ENCODE measurements at regions not wholly inside any gene's neighbourhood (a gene's known extent, or its start where the extent isn't known, plus 50 kb on each side); places are given as distances from the start of the nearest gene placed in this dataset.

GRCh38 chr2:208872591-208872990 lies 466.0 kb downstream of the PTH2R start:
- 100% methylated on average over 2 of the region's 3 CpGs for WGBS (ENCODE audit: insufficient coverage)
- Histone ChIP-seq H3K9ac (ENCODE audit: insufficient read depth, low read length, poor library complexity, severe bottlenecking) (no peak overlapping the region), H3K27me3 (ENCODE audit: control insufficient read depth in 2 of 2, insufficient read depth in 2 of 2, low read length in 2 of 2) (no peaks in the 10 kb centered on the region), H2AFZ (ENCODE audit: insufficient read depth, low read depth, low read length, poor library complexity, severe bottlenecking) (no peak overlapping the region), H3K27ac (ENCODE audit: low read depth in 1 of 2, low read length in 2 of 2) (no peak overlapping the region), H3K4me2 (replicated peaks; ENCODE audit: extremely low read depth, low read length, poor library complexity, severe bottlenecking) (no peak overlapping the region), H3K4me3 (replicated peaks in 1 of 3; ENCODE audit: low read depth in 2 of 3, low read length in 3 of 3) (no peak overlapping the region), H3K36me3 (replicated peaks in 1 of 2; ENCODE audit: control insufficient read depth in 1 of 2, insufficient read depth in 2 of 2, low read length in 2 of 2) (no peaks in the 10 kb centered on the region), H3K4me1 (ENCODE audit: control insufficient read depth in 1 of 2, insufficient read depth in 2 of 2, low read length in 2 of 2) (no peaks in the 10 kb centered on the region), H4K20me1 (ENCODE audit: insufficient read depth, low read length) (no peaks in the 10 kb centered on the region), H3K79me2 (ENCODE audit: insufficient read depth, low read length) (no peaks in the 10 kb centered on the region), H3K9me3 (replicated peaks in 1 of 2; ENCODE audit: control insufficient read depth in 1 of 2, insufficient read depth in 1 of 2, low read length in 2 of 2) (no peaks in the 10 kb centered on the region)
- TF ChIP-seq CTCF (IDR thresholded peaks at IDR 0.05): no peak
- intact Hi-C loops (cut with micrococcal nuclease): no loop called here
- Mint-ChIP-seq H3K27ac (no peak overlapping the region), H3K4me1 (no peaks in the 10 kb centered on the region), H3K4me3 (no peak overlapping the region), H3K27me3 (ENCODE audit: low read depth in 3 of 3) (no peaks in the 10 kb centered on the region), H3K9me3 (peaks cover 0 to 2% (median 0%) of the 10 kb centered on the region in 7 donors), H3K36me3 (no peaks in the 10 kb centered on the region)
- no peak for DNase-seq

- H3K9me3 ChIP-seq (replicated peaks in 1 of 2; ENCODE audit: control insufficient read depth in 1 of 2, insufficient read depth in 1 of 2, low read length in 2 of 2): no peaks in the 10 kb centered on the region
- H3K27me3 Mint-ChIP-seq (ENCODE audit: low read depth in 3 of 3): peaks cover 0 to 1% (median 0%) of the 10 kb centered on the region in 3 donors
- H3K27ac Mint-ChIP-seq: no peak overlapping the region
- H3K4me3 Mint-ChIP-seq: no peak overlapping the region
- H3K4me2 ChIP-seq (replicated peaks; ENCODE audit: extremely low read depth, low read length, poor library complexity, severe bottlenecking): no peak overlapping the region
- H3K36me3 Mint-ChIP-seq: no peaks in the 10 kb centered on the region
- H3K4me3 ChIP-seq (replicated peaks in 1 of 3; ENCODE audit: low read depth in 2 of 3, low read length in 3 of 3): no peak overlapping the region
- peaks cover 0 to 7% (median 0%) of the 10 kb centered on the region in 7 donors for H3K9me3 Mint-ChIP-seq
- no peaks in the 10 kb centered on the region for H3K4me1 ChIP-seq (ENCODE audit: control insufficient read depth in 1 of 2, insufficient read depth in 2 of 2, low read length in 2 of 2)
- no peaks in the 10 kb centered on the region for H4K20me1 ChIP-seq (ENCODE audit: insufficient read depth, low read length)
- no peak overlapping the region for H2AFZ ChIP-seq (ENCODE audit: insufficient read depth, low read depth, low read length, poor library complexity, severe bottlenecking)
- intact Hi-C loops (cut with micrococcal nuclease): no loop called here
- H3K36me3 ChIP-seq (replicated peaks in 1 of 2; ENCODE audit: control insufficient read depth in 1 of 2, insufficient read depth in 2 of 2, low read length in 2 of 2): no peaks in the 10 kb centered on the region
- no peaks in the 10 kb centered on the region for H3K79me2 ChIP-seq (ENCODE audit: insufficient read depth, low read length)
- H3K27ac ChIP-seq (ENCODE audit: low read depth in 1 of 2, low read length in 2 of 2): no peak overlapping the region
- no peak for DNase-seq
- no peak for TF ChIP-seq CTCF (IDR thresholded peaks at IDR 0.05)
- H3K4me1 Mint-ChIP-seq: no peaks in the 10 kb centered on the region
- no CpG with 5 or more reads among the region's 3 CpGs for WGBS (ENCODE audit: insufficient coverage)
- H3K9ac ChIP-seq (ENCODE audit: insufficient read depth, low read length, poor library complexity, severe bottlenecking): no peak overlapping the region
- H3K27me3 ChIP-seq (ENCODE audit: control insufficient read depth in 2 of 2, insufficient read depth in 2 of 2, low read length in 2 of 2): no peaks in the 10 kb centered on the region
Measured at GRCh38 chr2:208879666-208880065, 473.1 kb downstream of the PTH2R start.
